ENCODE measurements at regions not wholly inside any gene's neighbourhood (a gene's known extent, or its start where the extent isn't known, plus 50 kb on each side); places are given as distances from the start of the nearest gene placed in this dataset.

- TF ChIP-seq CTCF (IDR thresholded peaks at IDR 0.05) = no peak
- Mint-ChIP-seq H3K36me3 (ENCODE audit: low read depth) (no peaks in the 10 kb centered on the region), H3K4me1 (ENCODE audit: low read depth) (no peaks in the 10 kb centered on the region), H3K4me3 (ENCODE audit: unreplicated experiment) (no peak overlapping the region), H3K9me3 (ENCODE audit: low read depth) (peaks cover 6% of the 10 kb centered on the region), H3K27me3 (ENCODE audit: low read depth) (peaks cover 2% of the 10 kb centered on the region), H3K27ac (ENCODE audit: unreplicated experiment) (no peak overlapping the region)
- no peak for DNase-seq (ENCODE audit: low spot score)
Measured at GRCh38 chr4:110710070-110710469, 87.2 kb upstream of the PITX2 start.

- H3K4me3 Mint-ChIP-seq (ENCODE audit: unreplicated experiment) = no peak overlapping the region
- TF ChIP-seq CTCF (IDR thresholded peaks at IDR 0.05) = no peak
- no peaks in the 10 kb centered on the region for H3K36me3 Mint-ChIP-seq (ENCODE audit: low read depth)
- no peak for DNase-seq (ENCODE audit: low spot score)
- H3K9me3 Mint-ChIP-seq (ENCODE audit: low read depth) = peaks cover 6% of the 10 kb centered on the region
- H3K27ac Mint-ChIP-seq (ENCODE audit: unreplicated experiment) = no peak overlapping the region
- no peaks in the 10 kb centered on the region for H3K27me3 Mint-ChIP-seq (ENCODE audit: low read depth)
- H3K4me1 Mint-ChIP-seq (ENCODE audit: low read depth) = no peaks in the 10 kb centered on the region
Measured at GRCh38 chr4:110712486-110712885, 89.6 kb upstream of the PITX2 start.

- H3K4me1 Mint-ChIP-seq (ENCODE audit: low read depth) = no peaks in the 10 kb centered on the region
- no peaks in the 10 kb centered on the region for H3K36me3 Mint-ChIP-seq (ENCODE audit: low read depth)
- DNase-seq (ENCODE audit: low spot score) = no peak
- peaks cover 15% of the 10 kb centered on the region for H3K27me3 Mint-ChIP-seq (ENCODE audit: low read depth)
- H3K4me3 Mint-ChIP-seq (ENCODE audit: unreplicated experiment) = no peak overlapping the region
- H3K27ac Mint-ChIP-seq (ENCODE audit: unreplicated experiment) = no peak overlapping the region
- H3K9me3 Mint-ChIP-seq (ENCODE audit: low read depth) = no peaks in the 10 kb centered on the region
- no peak for TF ChIP-seq CTCF (IDR thresholded peaks at IDR 0.05)
Measured at GRCh38 chr4:110730318-110730717, 107.4 kb upstream of the PITX2 start.

GRCh38 chr4:110733901-110734300 is 111.0 kb upstream of the PITX2 start:
- H3K4me3 Mint-ChIP-seq (ENCODE audit: unreplicated experiment) = no peak overlapping the region
- DNase-seq (ENCODE audit: low spot score) = no peak
- H3K27ac Mint-ChIP-seq (ENCODE audit: unreplicated experiment) = no peak overlapping the region
- H3K4me1 Mint-ChIP-seq (ENCODE audit: low read depth) = no peaks in the 10 kb centered on the region
- H3K27me3 Mint-ChIP-seq (ENCODE audit: low read depth) = peaks cover 17% of the 10 kb centered on the region
- no peak for TF ChIP-seq CTCF (IDR thresholded peaks at IDR 0.05)
- no peaks in the 10 kb centered on the region for H3K9me3 Mint-ChIP-seq (ENCODE audit: low read depth)
- H3K36me3 Mint-ChIP-seq (ENCODE audit: low read depth) = no peaks in the 10 kb centered on the region

- Mint-ChIP-seq H3K27me3 (ENCODE audit: low read depth) (peaks cover 20% of the 10 kb centered on the region), H3K4me1 (ENCODE audit: low read depth) (no peaks in the 10 kb centered on the region), H3K27ac (ENCODE audit: unreplicated experiment) (no peak overlapping the region), H3K36me3 (ENCODE audit: low read depth) (no peaks in the 10 kb centered on the region), H3K9me3 (ENCODE audit: low read depth) (no peaks in the 10 kb centered on the region), H3K4me3 (ENCODE audit: unreplicated experiment) (no peak overlapping the region)
- DNase-seq (ENCODE audit: low spot score) = no peak
- no peak for TF ChIP-seq CTCF (IDR thresholded peaks at IDR 0.05)
Measured at GRCh38 chr4:110735686-110736085, 112.8 kb upstream of the PITX2 start.
